Endothelial cell of umbilical vein (primary cell): ENCODE measurements at regions not wholly inside any gene's neighbourhood (a gene's known extent, or its start where the extent isn't known, plus 50 kb on each side); places are given as distances from the start of the nearest gene placed in this dataset.
"Not testable (repeated sequence)": the region's sequence is repeated elsewhere in the genome, so short reads cannot be mapped to it uniquely, and the experiment has no call there.

ENCODE experiments used
- BruUV-seq: library from RNA; stranded (reverse); fragments of 400-500 nt; replicated peaks from 2 replicates; lab custom pipeline; 2021; lab: Mats Ljungman, UMichigan
- CTCF ChIA-PET: fragments of 300-600, 350-600 bp; sonication (Branson Sonifier 250); formaldehyde crosslinking; loops from one replicate; lab custom pipeline; 2021; ENCODE audit warnings: antibody characterized with exemption, inconsistent platforms; lab: Charles Lee
- POLR2A ChIA-PET: fragments of 300-600, 350-600 bp; sonication (Branson Sonifier 250); formaldehyde crosslinking; loops from one replicate; lab custom pipeline; 2021; ENCODE audit warnings: antibody characterized with exemption, inconsistent platforms; lab: Charles Lee
- DNase-seq: peaks from one replicate; pipeline ENCODE4 v3.0.0-alpha.2; 2011; ENCODE audit warnings: low read depth, low spot score
- FAIRE-seq: peaks from 2 replicates; lab custom pipeline; 2011; peaks lifted over from hg19 to GRCh38; lab: Jason Lieb, UNC
- H2AFZ ChIP-seq: 2 replicates; pipeline ENCODE4 v1.6.0; 2012; ENCODE audit warnings: low read depth, low read length, control low read depth, inconsistent platforms
- H3K27ac ChIP-seq: 2 replicates; pipeline ENCODE4 v1.5.1; 2011; ENCODE audit warnings: low read depth, mild to moderate bottlenecking, control low read depth, low read length, moderate library complexity; ENCODE audit not compliant: insufficient read depth
- H3K27me3 ChIP-seq, 2 experiments: 2 replicates each; pipeline versions ENCODE4 v1.6.0 to v1.6.1; 2011; ENCODE audit warnings: low read length in 2 of 2, mixed read lengths in 1 of 2; ENCODE audit not compliant: control insufficient read depth in 2 of 2, insufficient read depth in 2 of 2
- H3K36me3 ChIP-seq, 2 experiments: 2 replicates in 1 of 2; 3 replicates in 1 of 2; pipeline ENCODE4 v1.5.1; 2011; ENCODE audit warnings: low read length in 2 of 2, mild to moderate bottlenecking in 1 of 2, moderate library complexity in 1 of 2; ENCODE audit not compliant: control insufficient read depth in 2 of 2, insufficient read depth in 2 of 2; ENCODE audit errors: extremely low read depth in 1 of 2
- H3K4me1 ChIP-seq: 3 replicates; pipeline ENCODE4 v1.5.1; 2011; ENCODE audit warnings: mild to moderate bottlenecking, low read length; ENCODE audit not compliant: control insufficient read depth, insufficient read depth; ENCODE audit errors: extremely low read depth
- H3K4me2 ChIP-seq: 2 replicates; pipeline ENCODE4 v1.6.1; 2011; ENCODE audit warnings: low read length, control low read depth, mixed read lengths; ENCODE audit not compliant: insufficient read depth
- H3K4me3 ChIP-seq, 3 experiments: fragments of 200-600 bp in 1 of 3; sonication (generic), shearing (Covaris generic) in 1 of 3; replicated peaks in 1 of 3; 2 replicates each; pipeline ENCODE4 v1.5.1; 2011 to 2016; ENCODE audit warnings: control low read depth in 3 of 3, low read length in 3 of 3, mild to moderate bottlenecking in 2 of 3, inconsistent platforms in 1 of 3, low read depth in 1 of 3, moderate library complexity in 1 of 3; ENCODE audit not compliant: insufficient read depth in 1 of 3
- H3K79me2 ChIP-seq: 2 replicates; pipeline ENCODE4 v1.6.0; 2012; ENCODE audit warnings: low read length, inconsistent platforms; ENCODE audit not compliant: control insufficient read depth, insufficient read depth
- H3K9ac ChIP-seq: replicated peaks from 2 replicates; pipeline ENCODE3; 2011; ENCODE audit warnings: low read length, control low read depth; ENCODE audit not compliant: insufficient read depth; ENCODE audit errors: extremely low read depth
- H3K9me1 ChIP-seq: replicated peaks from 3 replicates; pipeline ENCODE4 v1.6.0; 2011; ENCODE audit warnings: mild to moderate bottlenecking, low read length; ENCODE audit not compliant: control insufficient read depth, insufficient read depth; ENCODE audit errors: extremely low read depth
- H3K9me3 ChIP-seq: replicated peaks from 2 replicates; pipeline ENCODE4 v1.5.1; 2012; ENCODE audit warnings: low read length, inconsistent platforms; ENCODE audit not compliant: control insufficient read depth, insufficient read depth
- H4K20me1 ChIP-seq: replicated peaks from 2 replicates; pipeline ENCODE3; 2011; ENCODE audit warnings: mild to moderate bottlenecking, low read length; ENCODE audit not compliant: control insufficient read depth, insufficient read depth; ENCODE audit errors: extremely low read depth
- CTCF ChIP-seq, 2 donors: IDR thresholded peaks; 1 replicate in 1 of 2; 2 replicates in 1 of 2; pipeline ENCODE4 v1.5.1; 2011; ENCODE audit warnings: low read length in 2 of 2, mild to moderate bottlenecking in 2 of 2, moderate library complexity in 2 of 2, control low read depth in 1 of 2, inconsistent platforms in 1 of 2, low read depth in 1 of 2; ENCODE audit not compliant: insufficient read depth in 1 of 2; ENCODE audit errors: extremely low read depth in 1 of 2
- EZH2 ChIP-seq: IDR thresholded peaks from 2 replicates; pipeline ENCODE4 v1.6.1; 2012; ENCODE audit warnings: borderline replicate concordance, low read depth, mild to moderate bottlenecking, moderate library complexity, low read length, inconsistent platforms; ENCODE audit not compliant: severe bottlenecking
- FOS ChIP-seq: IDR thresholded peaks from 2 replicates; pipeline ENCODE4 v1.6.1; 2011; ENCODE audit warnings: mild to moderate bottlenecking, low read length, moderate library complexity, borderline replicate concordance; ENCODE audit not compliant: insufficient read depth
- GATA2 ChIP-seq: IDR thresholded peaks from 2 replicates; pipeline ENCODE4 v1.7.0; 2011; ENCODE audit warnings: low read depth, mild to moderate bottlenecking, moderate library complexity, mixed read lengths, low read length; ENCODE audit not compliant: insufficient read length, insufficient read depth
- JUN ChIP-seq: IDR thresholded peaks from 2 replicates; pipeline ENCODE4 v1.6.1; 2011; ENCODE audit warnings: borderline replicate concordance, low read depth; ENCODE audit not compliant: insufficient read length, insufficient read depth
- MAX ChIP-seq: IDR thresholded peaks from 2 replicates; pipeline ENCODE4 v1.6.1; 2011; ENCODE audit not compliant: insufficient read depth, insufficient read length
- MYC ChIP-seq: IDR thresholded peaks from one replicate; pipeline ENCODE4 v1.6.1; 2011; ENCODE audit warnings: mild to moderate bottlenecking, low read depth, low read length
- POLR2A ChIP-seq: IDR thresholded peaks from 2 replicates; pipeline ENCODE4 v1.6.1; 2012; ENCODE audit warnings: low read depth, mild to moderate bottlenecking, control low read depth, low read length
- POLR2AphosphoS5 ChIP-seq: IDR thresholded peaks from 2 replicates; pipeline ENCODE4 v1.6.1; 2012; ENCODE audit warnings: low read depth, mild to moderate bottlenecking, control low read depth, low read length, moderate library complexity; ENCODE audit not compliant: insufficient read depth
- dilution Hi-C: fragments of 300-500 bp; cut with MboI; formaldehyde crosslinking; loops from one replicate; pipeline ENCODE4 v1.15.0; 2019; ENCODE audit warnings: low sequenced_read_pairs; ENCODE audit not compliant: extremely low pct_ligation_motif_present
- intact Hi-C: fragments of 100-400 bp; cut with micrococcal nuclease; formaldehyde crosslinking; loops from one replicate; pipeline ENCODE4 v1.10.0; 2022

- Histone ChIP-seq H3K79me2 (no peaks in the 10 kb centered on the region), H3K27me3 (no peaks in the 10 kb centered on the region), H3K9me3 (no peaks in the 10 kb centered on the region), H3K36me3 (no peaks in the 10 kb centered on the region), H3K9ac (no peak overlapping the region), H3K4me1 (peaks cover 20% of the 10 kb centered on the region), H3K4me2 (no peak overlapping the region), H2AFZ (no peak overlapping the region), H3K4me3 (no peak overlapping the region), H4K20me1 (no peaks in the 10 kb centered on the region), H3K9me1 (no peaks in the 10 kb centered on the region), H3K27ac (no peak overlapping the region)
- POLR2A ChIA-PET, result no interaction called here
- DNase-seq, result no peak
- intact Hi-C loops, result loop anchor here (1.0 to 2.0 kb wide), 2 partner anchors 17 to 43 kb away; no protein-coding TSS in a partner anchor
- BruUV-seq, result no TSS peak
- dilution Hi-C loops, result no loop called here
- TF ChIP-seq MAX (no peak), GATA2 (no peak), FOS (no peak), CTCF (IDR thresholded peaks at IDR 0.05; ENCODE audit: extremely low read depth in 1 of 2, insufficient read depth in 1 of 2, low read depth in 1 of 2, low read length in 2 of 2) (no peak), MYC (no peak), JUN (no peak), POLR2A (no peak), POLR2AphosphoS5 (no peak), EZH2 (no peak)
- CTCF ChIA-PET, result interaction anchor here (1.0 to 2.1 kb wide), 2 partner anchors 25 to 38 kb away, joined by 3 to 15 read pairs; no protein-coding TSS in a partner anchor
- FAIRE-seq, result no peak
Measured at GRCh38 chr12:47359310-47360092, 279.7 kb upstream of the AMIGO2 start.

GRCh38 chr12:47357006-47357405, 277.2 kb upstream of the AMIGO2 start:
- H3K9me1 ChIP-seq, H3K4me3 ChIP-seq, H3K9me3 ChIP-seq, H4K20me1 ChIP-seq, H2AFZ ChIP-seq, H3K79me2 ChIP-seq, H3K36me3 ChIP-seq, H3K9ac ChIP-seq, dilution Hi-C loops, FAIRE-seq, H3K27ac ChIP-seq, BruUV-seq, DNase-seq, intact Hi-C loops, H3K27me3 ChIP-seq, CTCF ChIA-PET, H3K4me2 ChIP-seq: not testable (repeated sequence)
- peaks cover 17% of the 10 kb centered on the region for H3K4me1 ChIP-seq
- POLR2A ChIA-PET, result interaction anchor here (0.6 kb wide), 1 partner anchor 269 kb away, joined by 3 read pairs; no protein-coding TSS in a partner anchor
